ENCODE measurements at regions not wholly inside any gene's neighbourhood (a gene's known extent, or its start where the extent isn't known, plus 50 kb on each side); places are given as distances from the start of the nearest gene placed in this dataset.

GRCh38 chr1:228960705-228961104, 225.4 kb downstream of the RHOU start:
- no peaks in the 10 kb centered on the region for H3K9me3 ChIP-seq
- peaks cover 0 to 3% of the 10 kb centered on the region in 2 donors for H3K4me1 ChIP-seq
- no peaks in the 10 kb centered on the region for H3K27me3 ChIP-seq
- no peak overlapping the region for H3K4me3 ChIP-seq
- H3K36me3 ChIP-seq: no peaks in the 10 kb centered on the region
- intact Hi-C loops (cut with DNase I; ENCODE audit: low total_unique reads): no loop called here
- DNase-seq (ENCODE audit: low spot score in 2 of 2): no peak
- H3K27ac ChIP-seq: no peak overlapping the region
- TF ChIP-seq POLR2A (IDR thresholded peaks at IDR 0.05): no peak
- TF ChIP-seq POLR2AphosphoS5 (IDR thresholded peaks at IDR 0.05): no peak
- TF ChIP-seq CTCF (IDR thresholded peaks at IDR 0.05): no peak

GRCh38 chr1:228961511-228961910, 226.2 kb downstream of the RHOU start:
- Histone ChIP-seq H3K4me1 (peaks cover 0 to 3% of the 10 kb centered on the region in 2 donors), H3K4me3 (no peak overlapping the region), H3K9me3 (no peaks in the 10 kb centered on the region), H3K27me3 (no peaks in the 10 kb centered on the region), H3K27ac (no peak overlapping the region), H3K36me3 (no peaks in the 10 kb centered on the region)
- DNase-seq (ENCODE audit: low spot score in 2 of 2): no peak
- intact Hi-C loops (cut with DNase I; ENCODE audit: low total_unique reads): no loop called here
- TF ChIP-seq CTCF (IDR thresholded peaks at IDR 0.05): no peak
- no peak for TF ChIP-seq POLR2AphosphoS5 (IDR thresholded peaks at IDR 0.05)
- no peak for TF ChIP-seq POLR2A (IDR thresholded peaks at IDR 0.05)

- no peak for TF ChIP-seq CTCF (IDR thresholded peaks at IDR 0.05)
- no peak for TF ChIP-seq POLR2A (IDR thresholded peaks at IDR 0.05)
- TF ChIP-seq POLR2AphosphoS5 (IDR thresholded peaks at IDR 0.05): peak in 1 of 3 donors; percentile 24
- intact Hi-C loops (cut with DNase I; ENCODE audit: low total_unique reads): no loop called here
- Histone ChIP-seq H3K4me1 (peaks cover 0 to 3% of the 10 kb centered on the region in 2 donors), H3K4me3 (no peak overlapping the region), H3K27ac (peak overlapping the region; percentile 15 to 90), H3K36me3 (no peaks in the 10 kb centered on the region), H3K9me3 (no peaks in the 10 kb centered on the region), H3K27me3 (no peaks in the 10 kb centered on the region)
- no peak for DNase-seq (ENCODE audit: low spot score in 2 of 2)
These were observed 228.5 kb downstream of the RHOU start for GRCh38 chr1:228963795-228964177.

GRCh38 chr1:228964178-228965089, 229.2 kb downstream of the RHOU start:
- no peaks in the 10 kb centered on the region for H3K36me3 ChIP-seq
- no peaks in the 10 kb centered on the region for H3K27me3 ChIP-seq
- no peak overlapping the region for H3K4me3 ChIP-seq
- H3K9me3 ChIP-seq: no peaks in the 10 kb centered on the region
- intact Hi-C loops (cut with DNase I; ENCODE audit: low total_unique reads): no loop called here
- H3K27ac ChIP-seq: peak overlapping the region; percentile 71 to 90
- TF ChIP-seq CTCF (IDR thresholded peaks at IDR 0.05): no peak
- TF ChIP-seq POLR2AphosphoS5 (IDR thresholded peaks at IDR 0.05): no peak
- no peak for TF ChIP-seq POLR2A (IDR thresholded peaks at IDR 0.05)
- peaks cover 0 to 3% of the 10 kb centered on the region in 2 donors for H3K4me1 ChIP-seq
- peak in 1 of 2 donors; percentile 34 for DNase-seq (ENCODE audit: low spot score in 2 of 2)

- H3K4me3 ChIP-seq: no peak overlapping the region
- no peaks in the 10 kb centered on the region for H3K27me3 ChIP-seq
- H3K27ac ChIP-seq: no peak overlapping the region
- no peak for TF ChIP-seq POLR2AphosphoS5 (IDR thresholded peaks at IDR 0.05)
- TF ChIP-seq POLR2A (IDR thresholded peaks at IDR 0.05): no peak
- no peak for TF ChIP-seq CTCF (IDR thresholded peaks at IDR 0.05)
- H3K9me3 ChIP-seq: no peaks in the 10 kb centered on the region
- H3K4me1 ChIP-seq: peaks cover 0 to 3% of the 10 kb centered on the region in 2 donors
- H3K36me3 ChIP-seq: no peaks in the 10 kb centered on the region
- DNase-seq (ENCODE audit: low spot score in 2 of 2): no peak
- intact Hi-C loops (cut with DNase I; ENCODE audit: low total_unique reads): no loop called here
These were observed 233.8 kb downstream of the RHOU start for GRCh38 chr1:228968891-228969606.

Measured in breast epithelium (tissue), 4 donors.